LHCN-M2 (cell line): ENCODE measurements at regions not wholly inside any gene's neighbourhood (a gene's known extent, or its start where the extent isn't known, plus 50 kb on each side); places are given as distances from the start of the nearest gene placed in this dataset.
"Not testable (repeated sequence)": the region's sequence is repeated elsewhere in the genome, so short reads cannot be mapped to it uniquely, and the experiment has no call there.

Experiments used
- DNase-seq: peaks from one replicate; pipeline ENCODE4 v3.0.0-alpha.2; 2012; ENCODE audit warnings: low read depth

- DNase-seq: not testable (repeated sequence)
Measured at GRCh38 chr15:20267996-20268395, 273.6 kb downstream of the GOLGA6L6 start.

GRCh38 chr15:20267051-20267730 lies 274.4 kb downstream of the GOLGA6L6 start:
- DNase-seq: not testable (repeated sequence)

DNA sequence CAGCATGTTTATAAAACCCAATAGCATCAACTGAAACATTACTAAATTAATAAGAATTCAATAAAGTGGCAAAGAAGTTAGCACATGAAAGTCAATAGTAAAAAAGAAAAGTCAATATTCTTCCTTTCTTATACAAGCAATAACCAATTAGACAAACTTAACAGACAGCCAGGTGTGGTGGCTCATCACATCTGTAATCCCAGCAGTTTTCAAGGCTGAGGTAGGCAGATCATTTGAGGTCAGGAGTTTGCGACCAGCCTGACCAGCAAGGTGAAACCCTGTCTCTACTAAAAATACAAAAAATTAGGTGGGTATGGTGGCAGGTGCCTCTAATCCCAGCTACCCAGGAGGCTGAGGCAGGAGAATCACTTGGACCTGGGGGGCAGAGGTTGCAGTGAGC lies 275.9 kb downstream of the GOLGA6L6 start:
- DNase-seq: not testable (repeated sequence)

- not testable (repeated sequence) for DNase-seq
Measured at GRCh38 chr15:20261321-20262280, 280.0 kb downstream of the GOLGA6L6 start.

GRCh38 chr15:20260650-20261049 lies 280.9 kb downstream of the GOLGA6L6 start:
- not testable (repeated sequence) for DNase-seq

- not testable (repeated sequence) for DNase-seq
Measured at GRCh38 chr15:20259559-20260190, 281.9 kb downstream of the GOLGA6L6 start.

- not testable (repeated sequence) for DNase-seq
Measured at GRCh38 chr15:20256394-20256793, 285.2 kb downstream of the GOLGA6L6 start.

DNA sequence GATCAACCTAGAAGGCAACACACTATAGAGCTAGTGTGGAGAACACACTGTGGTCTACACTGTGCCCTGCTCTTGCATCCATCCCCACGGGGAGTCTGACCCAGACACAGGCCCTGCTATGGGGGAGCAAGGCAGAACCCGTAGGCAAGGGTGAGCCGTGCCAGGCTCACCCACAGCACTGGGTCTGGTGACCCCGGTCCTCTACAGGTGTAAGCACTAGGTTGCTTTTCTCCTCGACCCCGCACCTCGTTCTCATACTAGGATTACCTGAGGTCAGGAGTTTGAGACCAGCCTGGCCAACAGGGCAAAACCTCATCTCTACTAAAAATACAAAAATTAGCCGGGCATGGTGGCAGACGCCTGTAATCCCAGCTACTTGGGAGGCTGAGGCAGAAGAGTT lies 286.0 kb downstream of the GOLGA6L6 start:
- DNase-seq: not testable (repeated sequence)

GRCh38 chr15:20253047-20253615 lies 288.5 kb downstream of the GOLGA6L6 start:
- DNase-seq: not testable (repeated sequence)

- DNase-seq: not testable (repeated sequence)
Measured at GRCh38 chr15:20252040-20252439, 289.6 kb downstream of the GOLGA6L6 start.

- not testable (repeated sequence) for DNase-seq
Measured at GRCh38 chr15:20251214-20252005, 290.2 kb downstream of the GOLGA6L6 start.

DNA sequence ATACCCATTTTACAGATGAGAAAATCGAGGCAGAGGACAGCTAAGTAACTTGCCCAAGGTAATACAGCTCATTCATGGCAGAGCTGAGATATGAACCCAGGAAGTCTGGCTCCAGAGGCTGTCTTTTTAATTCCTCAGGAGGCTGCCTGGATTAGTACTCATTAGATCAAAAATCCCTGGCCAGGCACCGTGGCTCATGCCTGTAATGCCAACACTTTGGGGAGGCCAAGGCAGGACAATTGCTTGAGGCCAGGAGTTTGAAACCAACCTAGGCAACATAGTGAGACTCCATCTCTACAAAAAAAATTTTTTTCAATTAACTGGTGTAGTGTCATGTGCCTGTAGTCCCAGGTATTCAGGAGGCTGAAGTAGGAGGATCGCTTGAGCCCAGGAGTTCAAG lies 291.4 kb downstream of the GOLGA6L6 start:
- DNase-seq: not testable (repeated sequence)

DNA sequence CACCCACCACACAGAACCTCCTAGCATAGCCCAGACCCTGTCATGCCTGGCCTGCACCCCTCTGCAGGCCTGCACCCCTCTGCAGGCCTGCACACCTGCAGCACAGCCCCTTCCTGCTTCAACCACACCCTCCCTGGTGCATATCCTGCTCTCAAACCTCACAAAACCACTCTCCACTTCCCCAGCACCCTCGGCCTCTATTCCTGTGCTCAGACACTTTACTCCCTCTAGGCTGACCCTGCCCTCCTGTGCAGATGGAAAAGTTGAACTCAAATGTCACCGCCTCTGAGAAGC lies 292.0 kb downstream of the GOLGA6L6 start:
- DNase-seq: not testable (repeated sequence)

DNA sequence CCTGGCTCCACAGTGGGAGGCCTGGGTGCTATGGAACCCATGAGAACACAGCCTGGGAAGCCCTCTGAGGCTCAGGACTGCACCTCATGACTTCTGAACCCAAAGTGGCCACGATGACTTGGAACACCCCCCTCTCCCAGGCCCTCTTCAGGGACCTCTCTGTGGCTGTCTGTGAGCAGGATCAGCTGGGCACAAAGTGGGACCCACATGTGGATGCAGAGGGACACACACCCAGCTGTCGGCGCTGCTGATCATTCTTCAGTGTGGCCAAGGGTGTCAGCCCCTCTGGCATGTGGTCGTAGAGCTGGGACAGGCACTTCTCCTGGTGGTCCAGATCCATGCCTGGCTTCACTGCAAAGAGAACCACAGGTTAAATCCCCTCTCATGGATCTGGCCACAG lies 293.2 kb downstream of the GOLGA6L6 start:
- DNase-seq: not testable (repeated sequence)

DNA sequence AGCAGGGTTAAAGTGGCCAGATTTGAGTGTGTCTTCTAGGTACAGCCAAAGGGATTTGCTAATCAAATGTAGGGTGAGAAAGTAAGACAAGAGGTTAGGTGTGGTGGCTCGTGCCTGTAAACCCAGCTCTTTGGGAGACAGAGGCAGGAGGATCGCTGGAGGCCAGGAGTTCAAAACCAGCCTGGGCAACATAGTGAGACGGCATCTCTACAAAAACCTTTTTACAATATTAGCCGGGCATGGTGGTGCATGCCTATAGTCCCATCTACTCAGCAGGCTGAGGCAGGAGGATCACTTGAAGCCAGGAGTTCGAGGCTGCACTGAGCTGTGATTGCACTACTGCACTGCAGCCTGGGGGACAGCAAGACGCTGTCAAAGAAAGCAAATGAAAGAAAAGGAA lies 294.5 kb downstream of the GOLGA6L6 start:
- DNase-seq: not testable (repeated sequence)

DNA sequence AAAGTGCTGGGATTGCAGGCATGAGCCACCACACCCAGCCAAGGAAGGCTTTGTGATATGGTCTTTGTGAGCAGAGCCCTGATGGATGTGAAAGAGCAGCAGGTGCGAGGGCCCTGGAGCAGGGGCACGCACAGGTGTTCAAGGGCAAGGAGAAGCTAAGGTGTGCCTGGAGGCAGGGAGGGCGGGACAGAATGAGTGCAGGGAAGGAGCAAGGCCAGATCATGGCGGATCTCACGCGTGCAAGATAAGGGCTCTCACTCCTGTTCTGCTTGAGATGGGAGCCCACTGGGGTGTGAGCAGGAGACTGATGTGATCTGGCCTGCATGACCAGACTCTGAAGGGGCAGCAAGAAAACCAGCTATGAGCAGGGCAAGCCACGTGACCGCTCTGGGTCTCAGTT lies 295.0 kb downstream of the GOLGA6L6 start:
- not testable (repeated sequence) for DNase-seq

- DNase-seq: not testable (repeated sequence)
Measured at GRCh38 chr15:20245856-20246255, 295.7 kb downstream of the GOLGA6L6 start.

DNA sequence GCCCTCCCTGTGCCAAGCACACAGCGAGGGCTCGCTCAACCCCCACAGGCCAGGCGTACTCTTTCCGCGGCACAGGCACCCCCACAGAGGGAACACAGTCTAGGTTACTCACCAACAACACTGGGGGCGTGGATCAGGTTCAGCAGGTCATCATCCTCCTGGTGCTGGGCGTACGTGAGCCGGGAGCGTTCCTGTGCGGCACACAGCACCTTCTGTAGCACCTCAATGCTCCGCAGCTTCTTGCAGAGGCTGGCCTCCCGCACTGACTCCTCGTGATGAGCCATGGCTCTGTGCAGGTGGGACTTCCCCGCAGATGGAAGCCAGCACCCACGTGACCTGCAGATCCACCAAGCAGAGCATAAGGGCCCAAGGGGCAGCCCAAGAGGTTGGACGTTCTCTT lies 296.8 kb downstream of the GOLGA6L6 start:
- not testable (repeated sequence) for DNase-seq

GRCh38 chr15:20243486-20244240 lies 297.9 kb downstream of the GOLGA6L6 start:
- not testable (repeated sequence) for DNase-seq

DNA sequence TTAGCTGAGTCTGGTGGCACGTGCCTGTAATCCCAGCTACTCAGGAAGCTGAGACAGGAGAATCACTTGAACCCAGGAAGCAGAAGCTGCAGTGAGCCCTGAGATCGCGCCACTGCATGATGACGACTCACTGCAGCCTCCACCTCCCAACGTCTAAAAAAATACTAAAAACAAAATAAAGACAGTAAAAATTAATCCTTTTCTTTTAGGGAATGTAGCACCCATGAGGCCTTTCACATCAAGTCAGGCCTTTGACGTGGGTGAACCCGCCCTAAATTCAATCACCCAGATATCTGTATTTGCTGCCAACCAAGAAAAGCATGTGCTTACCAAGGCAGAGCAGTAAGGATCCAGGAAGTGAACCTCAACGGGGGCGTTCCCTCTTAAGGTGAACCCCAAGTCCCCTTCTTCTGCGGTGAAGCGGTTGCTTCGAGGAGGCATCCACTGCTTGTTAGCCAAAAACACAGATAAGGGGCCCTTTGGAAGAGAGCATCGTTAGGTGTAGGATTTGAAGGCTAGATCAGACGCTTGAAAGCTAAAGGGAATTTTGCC lies 301.2 kb downstream of the GOLGA6L6 start:
- not testable (repeated sequence) for DNase-seq
